HAP-1 (cell line): ENCODE measurements at regions not wholly inside any gene's neighbourhood (a gene's known extent, or its start where the extent isn't known, plus 50 kb on each side); places are given as distances from the start of the nearest gene placed in this dataset.

ENCODE experiments used
- DNase-seq, 2 experiments: peaks; one replicate each; pipeline ENCODE4 v3.0.0-alpha.2; 2016 to 2020; ENCODE audit warnings: low spot score in 2 of 2
- H3K27me3 ChIP-seq: fragments of 250-450 bp; sonication (Bioruptor Pico); 2 replicates; pipeline ENCODE4 v1.5.1; 2020; ENCODE audit warnings: low read depth, mild to moderate bottlenecking, moderate library complexity
- H3K36me3 ChIP-seq: fragments of 250-450 bp; sonication (Bioruptor Pico); replicated peaks from 2 replicates; pipeline ENCODE4 v1.5.1; 2020; ENCODE audit warnings: mild to moderate bottlenecking
- H3K4me1 ChIP-seq: fragments of 250-450 bp; sonication (Bioruptor Pico); 2 replicates; pipeline ENCODE4 v1.5.1; 2020; ENCODE audit warnings: mild to moderate bottlenecking
- H3K4me3 ChIP-seq: fragments of 250-450 bp; sonication (Bioruptor Pico); 2 replicates; pipeline ENCODE4 v1.5.1; 2020; ENCODE audit warnings: mild to moderate bottlenecking, moderate library complexity
- H3K9me3 ChIP-seq: fragments of 250-450 bp; sonication (Bioruptor Pico); 2 replicates; pipeline ENCODE4 v1.5.1; 2020; ENCODE audit warnings: mild to moderate bottlenecking, moderate library complexity
- in situ Hi-C: fragments of 300-500 bp; cut with MboI; formaldehyde crosslinking; loops from 3 replicates; pipeline ENCODE4 v1.14.3; 2020; ENCODE audit warnings: low sequenced_read_pairs, inconsistent platforms, mixed read lengths

- Histone ChIP-seq H3K27me3 (no peaks in the 10 kb centered on the region), H3K4me3 (no peak overlapping the region), H3K4me1 (peaks cover 9% of the 10 kb centered on the region), H3K36me3 (no peaks in the 10 kb centered on the region), H3K9me3 (no peaks in the 10 kb centered on the region)
- DNase-seq = peak in 1 of 2 experiments; percentile 4
- in situ Hi-C loops = no loop called here
Measured at GRCh38 chr12:69123919-69124638, 115.3 kb upstream of the CPSF6 start.

GRCh38 chr12:69129017-69129416 lies 110.4 kb upstream of the CPSF6 start:
- Histone ChIP-seq H3K27me3 (no peaks in the 10 kb centered on the region), H3K4me3 (no peak overlapping the region), H3K4me1 (peaks cover 9% of the 10 kb centered on the region), H3K9me3 (no peaks in the 10 kb centered on the region), H3K36me3 (no peaks in the 10 kb centered on the region)
- DNase-seq = no peak
- in situ Hi-C loops = no loop called here

GRCh38 chr12:69129564-69129963 lies 109.8 kb upstream of the CPSF6 start:
- no peaks in the 10 kb centered on the region for H3K9me3 ChIP-seq
- no peak for DNase-seq
- in situ Hi-C loops = no loop called here
- H3K27me3 ChIP-seq = no peaks in the 10 kb centered on the region
- H3K4me3 ChIP-seq = no peak overlapping the region
- H3K4me1 ChIP-seq = peaks cover 9% of the 10 kb centered on the region
- H3K36me3 ChIP-seq = no peaks in the 10 kb centered on the region

GRCh38 chr12:69130064-69130463 lies 109.3 kb upstream of the CPSF6 start:
- Histone ChIP-seq H3K9me3 (no peaks in the 10 kb centered on the region), H3K27me3 (no peaks in the 10 kb centered on the region), H3K4me3 (no peak overlapping the region), H3K36me3 (no peaks in the 10 kb centered on the region), H3K4me1 (peaks cover 9% of the 10 kb centered on the region)
- DNase-seq = no peak
- in situ Hi-C loops = no loop called here

- no peak overlapping the region for H3K4me3 ChIP-seq
- no peaks in the 10 kb centered on the region for H3K36me3 ChIP-seq
- no peaks in the 10 kb centered on the region for H3K4me1 ChIP-seq
- no peaks in the 10 kb centered on the region for H3K9me3 ChIP-seq
- no peak for DNase-seq
- no peaks in the 10 kb centered on the region for H3K27me3 ChIP-seq
- in situ Hi-C loops = no loop called here
Measured at GRCh38 chr12:69131077-69131476, 108.3 kb upstream of the CPSF6 start.

- Histone ChIP-seq H3K27me3 (no peaks in the 10 kb centered on the region), H3K36me3 (no peaks in the 10 kb centered on the region), H3K4me3 (no peak overlapping the region), H3K4me1 (no peaks in the 10 kb centered on the region), H3K9me3 (peaks cover 5% of the 10 kb centered on the region)
- in situ Hi-C loops = no loop called here
- DNase-seq = no peak
Measured at GRCh38 chr12:69136931-69137613, 102.3 kb upstream of the CPSF6 start.

GRCh38 chr12:69141074-69141473 lies 98.3 kb upstream of the CPSF6 start:
- in situ Hi-C loops = no loop called here

GRCh38 chr12:69149270-69149669 lies 90.1 kb upstream of the CPSF6 start:
- Histone ChIP-seq H3K4me1 (peaks cover 8% of the 10 kb centered on the region), H3K36me3 (no peaks in the 10 kb centered on the region), H3K27me3 (no peaks in the 10 kb centered on the region), H3K4me3 (no peak overlapping the region), H3K9me3 (no peaks in the 10 kb centered on the region)
- in situ Hi-C loops = no loop called here
- DNase-seq = no peak

More at GRCh38 chr12:69141074-69141473, 98.3 kb upstream of the CPSF6 start:
- Histone ChIP-seq H3K9me3 (peaks cover 5% of the 10 kb centered on the region), H3K36me3 (no peaks in the 10 kb centered on the region), H3K4me1 (no peaks in the 10 kb centered on the region), H3K4me3 (no peak overlapping the region), H3K27me3 (no peaks in the 10 kb centered on the region)
- no peak for DNase-seq

GRCh38 chr12:69150083-69150795 lies 89.1 kb upstream of the CPSF6 start:
- H3K4me3 ChIP-seq = no peak overlapping the region
- no peaks in the 10 kb centered on the region for H3K27me3 ChIP-seq
- H3K9me3 ChIP-seq = no peaks in the 10 kb centered on the region
- peaks cover 8% of the 10 kb centered on the region for H3K4me1 ChIP-seq
- in situ Hi-C loops = loop anchor here (10.0 kb wide), 1 partner anchor 425 kb away; no protein-coding TSS in a partner anchor
- no peak for DNase-seq
- no peaks in the 10 kb centered on the region for H3K36me3 ChIP-seq

- no peaks in the 10 kb centered on the region for H3K36me3 ChIP-seq
- peaks cover 8% of the 10 kb centered on the region for H3K4me1 ChIP-seq
- no peaks in the 10 kb centered on the region for H3K27me3 ChIP-seq
- H3K4me3 ChIP-seq = no peak overlapping the region
- H3K9me3 ChIP-seq = no peaks in the 10 kb centered on the region
- in situ Hi-C loops = loop anchor here (10.0 kb wide), 1 partner anchor 424 kb away; no protein-coding TSS in a partner anchor
- DNase-seq = no peak
Measured at GRCh38 chr12:69150796-69151127, 88.6 kb upstream of the CPSF6 start.

GRCh38 chr12:69151254-69151764 lies 88.1 kb upstream of the CPSF6 start:
- Histone ChIP-seq H3K9me3 (no peaks in the 10 kb centered on the region), H3K4me1 (peaks cover 8% of the 10 kb centered on the region), H3K4me3 (no peak overlapping the region), H3K36me3 (no peaks in the 10 kb centered on the region), H3K27me3 (no peaks in the 10 kb centered on the region)
- in situ Hi-C loops = loop anchor here (10.0 kb wide), 1 partner anchor 423 kb away; no protein-coding TSS in a partner anchor
- no peak for DNase-seq

GRCh38 chr12:69154585-69155363 lies 84.6 kb upstream of the CPSF6 start:
- H3K4me1 ChIP-seq = peaks cover 8% of the 10 kb centered on the region
- no peaks in the 10 kb centered on the region for H3K27me3 ChIP-seq
- in situ Hi-C loops = loop anchor here (10.0 kb wide), 1 partner anchor 420 kb away; no protein-coding TSS in a partner anchor
- no peak overlapping the region for H3K4me3 ChIP-seq
- H3K9me3 ChIP-seq = no peaks in the 10 kb centered on the region
- peak; percentile 67 to 82 for DNase-seq
- no peaks in the 10 kb centered on the region for H3K36me3 ChIP-seq

GRCh38 chr12:69157023-69157655 lies 82.2 kb upstream of the CPSF6 start:
- Histone ChIP-seq H3K36me3 (no peaks in the 10 kb centered on the region), H3K4me1 (peaks cover 6% of the 10 kb centered on the region), H3K9me3 (no peaks in the 10 kb centered on the region), H3K4me3 (no peak overlapping the region), H3K27me3 (no peaks in the 10 kb centered on the region)
- in situ Hi-C loops = loop anchor here (10.0 kb wide), 1 partner anchor 418 kb away; no protein-coding TSS in a partner anchor
- peak; percentile 82 to 95 for DNase-seq
